HG03025 (cell line): ENCODE measurements at regions not wholly inside any gene's neighbourhood (a gene's known extent, or its start where the extent isn't known, plus 50 kb on each side); places are given as distances from the start of the nearest gene placed in this dataset.

ENCODE experiments used
- ATAC-seq: cut with Tn5 transposase; IDR thresholded peaks from one replicate; pipeline ENCODE4 v1.9.1; 2021; ENCODE audit warnings: mild to moderate bottlenecking, moderate library complexity; ENCODE audit not compliant: unreplicated experiment, low FRiP score

DNA sequence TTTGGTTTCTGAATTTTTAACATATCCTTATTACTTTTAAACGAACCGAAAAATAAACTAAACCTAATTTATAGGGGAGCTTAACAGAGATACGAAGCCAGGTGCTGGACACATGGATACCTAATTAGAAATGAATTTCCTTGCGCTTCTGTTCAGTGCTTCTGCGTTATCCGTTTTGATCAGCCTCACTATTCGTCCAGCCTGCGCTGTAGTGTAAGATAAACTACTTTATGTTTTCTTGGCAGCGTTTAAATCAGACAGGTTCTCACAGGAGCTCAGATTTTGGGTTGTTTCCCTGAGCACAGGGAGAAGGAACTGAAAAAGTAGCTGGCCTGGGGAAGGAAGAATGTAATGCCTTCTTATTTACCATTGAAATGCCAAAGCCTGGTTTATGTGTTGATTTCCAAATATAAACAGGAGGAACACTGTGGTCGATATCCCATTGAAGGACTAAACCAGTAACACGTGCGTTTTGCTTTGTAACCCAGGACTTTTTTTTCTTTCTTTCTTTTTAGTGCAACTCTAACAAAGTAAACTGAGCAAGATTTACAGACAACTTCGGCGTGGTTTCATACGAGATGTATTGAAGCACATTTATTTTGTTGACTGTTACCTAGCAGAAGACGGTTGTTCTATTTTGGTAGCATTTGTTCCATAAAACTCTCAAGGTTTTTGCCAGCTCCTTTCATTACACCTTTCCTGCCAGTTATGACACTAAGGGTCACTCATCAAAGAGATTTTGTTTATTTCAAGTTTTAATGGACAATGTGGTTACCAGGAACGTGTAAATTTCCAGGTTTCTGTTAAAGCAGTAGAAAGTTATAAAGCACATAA, 214.8 kb upstream of the HEY2 start:
- no peak for ATAC-seq

DNA sequence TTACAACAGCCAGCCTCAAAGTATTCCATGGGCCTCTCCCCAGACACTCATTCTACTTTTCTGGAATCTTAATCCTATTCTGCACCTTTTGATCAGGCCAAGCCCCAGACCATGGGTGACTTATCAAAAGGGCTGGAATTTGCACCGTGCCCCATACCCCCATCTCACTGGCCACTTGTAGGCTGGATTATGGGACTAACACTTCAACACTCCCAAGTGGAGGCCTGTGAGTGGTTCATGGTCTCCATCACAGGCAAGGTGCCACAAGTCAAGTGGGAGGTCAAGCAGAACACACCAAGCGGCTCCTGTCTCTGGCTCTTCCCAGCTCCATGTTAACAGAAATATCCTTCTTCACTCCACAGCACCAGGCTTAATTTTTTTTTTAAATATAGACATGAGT, 212.3 kb upstream of the HEY2 start:
- ATAC-seq: no peak

GRCh38 chr6:125539892-125540291, 209.5 kb upstream of the HEY2 start:
- no peak for ATAC-seq

- ATAC-seq: no peak
Measured at GRCh38 chr6:125544819-125545218, 204.6 kb upstream of the HEY2 start.

- no peak for ATAC-seq
Measured at GRCh38 chr6:125546841-125547251, 202.6 kb upstream of the HEY2 start.

- no peak for ATAC-seq
Measured at GRCh38 chr6:125547381-125547780, 202.1 kb upstream of the HEY2 start.

DNA sequence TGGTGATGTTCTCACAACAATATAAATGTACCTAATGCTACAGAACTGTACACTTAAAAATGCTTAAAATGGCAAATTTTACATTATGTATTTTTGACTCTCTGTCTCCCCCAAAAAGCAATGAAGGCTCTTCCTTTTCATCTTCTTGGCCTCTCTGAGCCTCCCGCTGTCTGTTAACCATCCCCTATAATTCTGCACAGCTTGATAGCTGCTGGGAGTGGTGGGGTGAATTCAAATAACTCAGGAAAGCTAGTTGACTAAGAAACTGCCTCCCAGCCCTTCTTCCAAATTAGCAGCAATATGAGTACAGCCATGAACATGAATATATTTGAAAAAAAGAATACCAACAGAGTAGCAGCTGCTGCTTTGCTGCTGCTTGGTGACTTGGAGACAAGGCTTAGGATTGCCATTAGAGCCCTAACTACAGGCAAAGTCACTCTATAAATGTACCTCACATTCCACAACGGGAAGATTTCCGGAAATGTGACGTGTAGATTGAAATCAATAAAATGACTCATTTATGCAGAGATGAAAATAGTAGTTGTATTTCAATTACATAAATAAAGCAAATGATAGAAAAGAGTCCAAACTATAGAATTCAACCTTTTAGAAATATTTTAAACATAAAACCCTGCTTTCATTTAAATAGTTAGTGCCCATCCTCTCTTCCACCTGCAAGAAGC, 200.1 kb upstream of the HEY2 start:
- no peak for ATAC-seq

DNA sequence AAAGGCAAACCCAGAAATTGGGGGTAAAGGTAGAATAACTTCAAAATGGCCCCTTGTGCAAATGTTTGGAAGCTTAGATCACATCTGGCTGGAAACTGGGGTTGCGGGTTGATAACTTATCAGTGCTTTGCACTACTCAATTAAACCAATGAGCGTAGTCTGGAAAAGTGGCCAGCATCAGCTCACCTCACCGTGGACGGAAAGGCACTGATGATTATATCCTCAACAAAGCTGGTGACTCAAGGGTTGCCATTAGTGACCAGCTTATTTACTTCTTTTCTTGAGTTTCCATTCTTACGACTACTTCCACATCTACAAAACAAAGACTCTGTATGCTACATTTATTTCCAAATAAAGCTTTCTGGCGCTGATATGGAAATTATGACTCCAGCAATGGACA, 198.5 kb upstream of the HEY2 start:
- ATAC-seq: no peak

DNA sequence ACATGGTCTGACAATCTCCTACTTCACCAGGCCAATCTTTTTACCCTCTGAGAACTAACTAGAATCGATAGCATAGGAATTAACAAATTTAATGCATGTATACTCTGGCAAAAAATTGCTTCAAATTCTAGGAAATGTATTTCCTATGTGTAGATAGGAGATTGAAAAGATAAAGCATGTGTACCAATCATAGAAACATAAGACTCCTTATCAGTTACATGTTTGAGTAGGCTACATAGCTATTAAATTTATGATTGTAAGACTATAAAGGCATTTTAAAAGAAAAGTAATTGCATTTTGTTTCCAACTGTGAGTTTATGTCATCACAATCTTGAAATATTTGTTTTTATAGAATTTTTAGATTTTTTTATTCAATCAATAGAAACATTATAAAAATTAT, 196.6 kb upstream of the HEY2 start:
- no peak for ATAC-seq

DNA sequence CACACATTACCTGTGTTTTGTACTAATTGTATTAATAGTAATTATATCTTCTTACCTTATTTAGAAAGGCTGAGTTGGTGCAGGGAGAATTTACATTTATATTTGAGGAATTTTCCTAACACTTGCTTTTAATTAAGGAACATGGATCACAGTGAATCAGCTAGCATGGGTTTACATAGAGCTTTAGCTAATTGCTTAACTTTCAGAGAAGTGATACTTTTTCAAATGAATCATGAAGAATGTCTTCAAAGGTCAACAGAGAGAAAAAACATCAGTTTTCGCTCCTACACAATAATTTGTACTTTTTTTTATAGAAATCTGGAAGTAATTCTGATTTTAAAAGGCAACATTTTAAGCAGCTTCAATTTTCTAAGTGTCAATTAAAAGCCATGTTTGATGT, 195.0 kb upstream of the HEY2 start:
- ATAC-seq: no peak

- ATAC-seq: no peak
Measured at GRCh38 chr6:125558241-125558843, 191.1 kb upstream of the HEY2 start.

DNA sequence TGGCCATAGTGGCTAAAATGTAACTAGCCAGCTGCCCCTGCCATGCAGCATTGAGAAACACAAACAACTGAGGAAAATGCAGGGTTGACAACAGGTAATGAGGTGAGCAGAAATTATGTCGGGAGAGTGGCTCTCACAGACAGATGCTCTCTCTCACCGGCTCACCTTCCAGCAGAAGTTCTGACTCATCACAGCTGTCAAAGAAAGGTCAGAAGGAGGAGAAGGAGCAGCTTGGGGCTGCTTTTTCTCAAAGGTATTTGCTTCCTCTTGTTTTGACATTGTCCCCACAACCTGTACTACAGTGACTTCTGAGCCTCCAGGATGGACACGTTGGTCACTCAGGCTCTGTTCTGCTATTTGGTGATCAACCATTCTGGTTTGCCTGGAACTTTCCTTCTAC, 190.5 kb upstream of the HEY2 start:
- ATAC-seq: no peak

DNA sequence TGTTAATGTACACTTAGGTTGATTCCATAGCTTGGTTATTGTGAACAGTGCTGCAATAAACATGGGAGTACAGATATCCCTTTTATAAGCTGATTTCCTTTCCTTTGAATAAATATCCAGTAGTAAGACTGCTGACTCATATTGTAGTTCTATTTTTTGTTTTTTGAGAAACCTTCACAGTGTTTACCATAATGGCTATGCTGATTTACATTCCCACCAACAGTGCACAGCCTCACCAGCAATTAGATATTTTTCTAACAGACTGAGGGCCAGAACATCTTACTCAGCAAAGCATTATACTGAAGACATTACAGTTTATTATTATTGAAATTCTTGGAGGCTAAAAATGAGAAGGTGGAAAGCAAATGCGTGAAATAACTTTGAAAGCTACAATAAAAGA, 187.3 kb upstream of the HEY2 start:
- no peak for ATAC-seq

DNA sequence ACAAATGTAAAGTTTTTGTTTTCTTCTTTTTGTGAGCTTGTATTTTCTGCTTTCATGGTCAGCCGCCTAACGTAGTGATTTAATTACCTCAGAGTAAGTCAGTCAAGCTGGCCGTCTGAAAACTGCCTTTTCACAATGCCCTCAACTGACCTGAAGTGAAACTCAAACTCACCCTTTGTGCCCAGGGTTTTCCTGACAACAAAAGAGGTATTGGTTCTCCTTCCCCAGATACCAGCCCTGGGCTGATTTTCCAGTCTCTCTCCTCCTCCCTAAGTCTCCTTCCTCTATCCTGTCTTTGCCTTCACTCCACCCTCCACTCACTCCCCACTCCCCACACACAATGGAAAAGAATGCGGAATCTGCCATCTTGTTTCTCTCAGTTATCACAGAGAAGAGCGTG, 184.5 kb upstream of the HEY2 start:
- no peak for ATAC-seq

DNA sequence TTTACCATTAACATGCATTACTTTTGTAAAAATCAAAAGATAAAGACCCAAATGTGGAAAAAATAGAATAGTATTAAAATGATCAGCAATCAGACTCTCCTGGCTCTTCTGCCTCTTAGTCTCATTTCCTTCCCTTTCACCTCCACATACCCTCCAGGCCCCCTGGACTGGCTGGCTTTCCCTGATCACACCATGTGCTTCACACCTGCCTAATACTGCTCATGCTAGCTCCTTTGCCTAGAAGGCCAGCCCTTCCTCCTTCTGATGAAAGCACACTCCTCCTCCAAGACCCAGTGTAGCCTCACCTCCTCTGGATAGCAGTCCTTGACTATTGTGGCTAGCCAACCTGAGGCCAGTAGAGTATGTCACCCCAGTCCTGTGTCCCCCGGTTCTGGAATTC, 182.0 kb upstream of the HEY2 start:
- ATAC-seq: no peak

DNA sequence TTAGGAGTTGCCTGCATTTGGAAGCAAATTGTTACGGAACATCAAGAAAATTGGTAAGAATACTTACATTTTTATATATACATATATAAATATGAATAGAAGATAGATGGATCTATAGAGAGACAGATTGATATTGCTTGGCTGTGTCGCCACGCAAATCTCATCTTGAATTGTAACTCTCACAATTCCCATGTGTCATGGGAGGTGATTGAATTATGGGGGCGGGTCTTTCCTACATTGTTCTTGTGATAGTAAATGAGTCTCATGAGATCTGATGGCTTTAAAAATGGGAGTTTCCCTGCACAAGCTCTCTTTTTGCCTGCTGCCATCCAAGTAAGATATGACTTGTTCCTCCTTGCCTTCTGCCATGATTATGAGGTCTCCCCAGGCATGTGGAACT, 180.8 kb upstream of the HEY2 start:
- no peak for ATAC-seq

GRCh38 chr6:125570526-125570925, 178.9 kb upstream of the HEY2 start:
- ATAC-seq: no peak

GRCh38 chr6:125571207-125571755, 178.2 kb upstream of the HEY2 start:
- no peak for ATAC-seq

GRCh38 chr6:125574604-125575003, 174.8 kb upstream of the HEY2 start:
- ATAC-seq: no peak

- ATAC-seq: no peak
Measured at GRCh38 chr6:125577124-125577662, 172.2 kb upstream of the HEY2 start.

DNA sequence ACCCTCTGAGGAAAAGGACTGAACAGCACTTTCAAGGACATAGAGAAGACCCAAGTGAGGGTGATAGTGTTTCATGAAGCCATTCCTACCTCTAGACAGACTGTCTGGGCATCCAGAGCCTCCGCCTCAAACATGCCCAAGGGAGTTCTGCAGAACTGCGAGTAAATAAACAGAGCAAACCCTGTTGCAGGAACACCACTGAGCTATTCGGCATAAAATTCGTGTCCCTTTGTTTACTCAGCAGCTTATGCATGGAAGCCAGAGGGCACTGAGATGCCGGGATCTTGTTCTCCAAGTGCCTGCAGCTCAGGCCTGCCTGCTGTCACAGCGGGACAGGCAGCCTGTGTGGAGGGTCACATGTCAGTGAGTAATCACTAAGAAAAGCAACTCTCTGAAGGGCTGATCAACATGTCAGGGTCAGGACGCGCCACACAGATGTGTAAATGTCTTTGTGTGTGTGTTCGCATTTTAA, 164.9 kb upstream of the HEY2 start:
- no peak for ATAC-seq
